CD14-positive monocyte (primary cell): ENCODE measurements at regions not wholly inside any gene's neighbourhood (a gene's known extent, or its start where the extent isn't known, plus 50 kb on each side); places are given as distances from the start of the nearest gene placed in this dataset.

ENCODE experiments used
- DNase-seq, 3 donors: peaks; one replicate each; pipeline ENCODE4 v3.0.0-alpha.2; 2011 to 2022
- H2AFZ ChIP-seq: 2 replicates; pipeline ENCODE4 v1.6.0; 2012; ENCODE audit warnings: mild to moderate bottlenecking, low read depth, low read length, inconsistent platforms; ENCODE audit not compliant: insufficient read depth, poor library complexity, severe bottlenecking
- H3K27ac ChIP-seq, 2 donors: 1 replicate in 1 of 2; 2 replicates in 1 of 2; pipeline ENCODE4 v1.5.1; 2012 to 2013; ENCODE audit warnings: low read length in 2 of 2, control low read depth in 1 of 2, inconsistent platforms in 1 of 2, low read depth in 1 of 2, mild to moderate bottlenecking in 1 of 2
- H3K27me3 ChIP-seq, 2 donors: one replicate each; pipeline versions ENCODE4 v1.6.0 to v1.6.1; 2011 to 2013; ENCODE audit warnings: low read length in 2 of 2; ENCODE audit not compliant: control insufficient read depth in 2 of 2, insufficient read depth in 2 of 2
- H3K36me3 ChIP-seq, 2 donors: replicated peaks in 1 of 2; 1 replicate in 1 of 2; 2 replicates in 1 of 2; pipeline versions ENCODE4 v1.5.1 to v1.6.1; 2012 to 2013; ENCODE audit warnings: low read length in 2 of 2, control low read depth in 1 of 2, inconsistent platforms in 1 of 2, mild to moderate bottlenecking in 1 of 2; ENCODE audit not compliant: insufficient read depth in 2 of 2, control insufficient read depth in 1 of 2
- H3K4me1 ChIP-seq, 2 donors: 1 replicate in 1 of 2; 2 replicates in 1 of 2; pipeline versions ENCODE4 v1.5.1 to v1.6.1; 2012 to 2013; ENCODE audit warnings: low read length in 2 of 2, control low read depth in 1 of 2, inconsistent platforms in 1 of 2, mild to moderate bottlenecking in 1 of 2, moderate library complexity in 1 of 2; ENCODE audit not compliant: insufficient read depth in 2 of 2, control insufficient read depth in 1 of 2
- H3K4me2 ChIP-seq: replicated peaks from 2 replicates; pipeline ENCODE3; 2012; ENCODE audit warnings: low read length, moderate library complexity, mild to moderate bottlenecking; ENCODE audit not compliant: poor library complexity, severe bottlenecking; ENCODE audit errors: extremely low read depth
- H3K4me3 ChIP-seq, 3 experiments: fragments of 200-600 bp in 1 of 3; sonication (generic) in 1 of 3; replicated peaks in 1 of 3; 1 replicate in 2 of 3; 2 replicates in 1 of 3; pipeline ENCODE4 v1.5.1; 2011 to 2013; ENCODE audit warnings: low read length in 3 of 3, mild to moderate bottlenecking in 3 of 3, control low read depth in 2 of 3, low read depth in 2 of 3, inconsistent platforms in 1 of 3, moderate library complexity in 1 of 3
- H3K79me2 ChIP-seq: 2 replicates; pipeline ENCODE4 v1.6.0; 2012; ENCODE audit warnings: mild to moderate bottlenecking, control low read depth, inconsistent platforms, low read length, moderate library complexity; ENCODE audit not compliant: insufficient read depth
- H3K9ac ChIP-seq: 2 replicates; pipeline ENCODE4 v1.6.0; 2017; ENCODE audit warnings: low read length, mild to moderate bottlenecking; ENCODE audit not compliant: insufficient read depth, poor library complexity, severe bottlenecking
- H3K9me3 ChIP-seq, 2 donors: replicated peaks in 1 of 2; 1 replicate in 1 of 2; 2 replicates in 1 of 2; pipeline versions ENCODE4 v1.5.1 to v1.6.1; 2012 to 2013; ENCODE audit warnings: low read length in 2 of 2, control low read depth in 1 of 2; ENCODE audit not compliant: control insufficient read depth in 1 of 2, insufficient read depth in 1 of 2
- H4K20me1 ChIP-seq: 2 replicates; pipeline ENCODE4 v1.6.0; 2012; ENCODE audit warnings: mild to moderate bottlenecking, low read length, control low read depth, moderate library complexity; ENCODE audit not compliant: insufficient read depth
- H3K27ac Mint-ChIP-seq, 7 donors: one replicate each; pipeline ENCODE4 v1.8.0; 2020; ENCODE audit warnings: mild to moderate bottlenecking in 7 of 7, mixed read lengths in 7 of 7, moderate library complexity in 6 of 7, inconsistent platforms in 2 of 7
- H3K27me3 Mint-ChIP-seq, 3 donors: one replicate each; pipeline ENCODE4 v1.8.0; 2021 to 2022; ENCODE audit warnings: low read depth in 3 of 3, mild to moderate bottlenecking in 3 of 3, mixed read lengths in 3 of 3, moderate library complexity in 3 of 3, inconsistent platforms in 1 of 3
- H3K36me3 Mint-ChIP-seq, 2 donors: one replicate each; pipeline ENCODE4 v1.8.0; 2020; ENCODE audit warnings: mixed read lengths in 2 of 2, inconsistent platforms in 1 of 2, mild to moderate bottlenecking in 1 of 2
- H3K4me1 Mint-ChIP-seq: one replicate; pipeline ENCODE4 v1.8.0; 2020; ENCODE audit warnings: mild to moderate bottlenecking, mixed read lengths
- H3K4me3 Mint-ChIP-seq, 2 donors: one replicate each; pipeline ENCODE4 v1.8.0; 2020; ENCODE audit warnings: mild to moderate bottlenecking in 2 of 2, mixed read lengths in 2 of 2, moderate library complexity in 1 of 2
- H3K9me3 Mint-ChIP-seq, 7 donors: one replicate each; pipeline ENCODE4 v1.8.0; 2020 to 2022; ENCODE audit warnings: mixed read lengths in 7 of 7, mild to moderate bottlenecking in 6 of 7, moderate library complexity in 6 of 7, inconsistent platforms in 2 of 7
- CTCF ChIP-seq: fragments of 200-600 bp; IDR thresholded peaks from one replicate; pipeline ENCODE4 v1.8.0; 2022; ENCODE audit warnings: antibody characterized with exemption, mild to moderate bottlenecking
- WGBS: methylation state at CpG from one replicate; pipeline ENCODE4 v1.1.5; 2013; ENCODE audit warnings: missing lambda C conversion rate; ENCODE audit not compliant: insufficient coverage; 5-methylcytosine and 5-hydroxymethylcytosine counted together
- intact Hi-C, 2 donors: fragments of 100-400 bp; cut with micrococcal nuclease; formaldehyde crosslinking; loops; one replicate each; pipeline versions ENCODE4 v1.15.0 to v1.15.1; 2023

DNA sequence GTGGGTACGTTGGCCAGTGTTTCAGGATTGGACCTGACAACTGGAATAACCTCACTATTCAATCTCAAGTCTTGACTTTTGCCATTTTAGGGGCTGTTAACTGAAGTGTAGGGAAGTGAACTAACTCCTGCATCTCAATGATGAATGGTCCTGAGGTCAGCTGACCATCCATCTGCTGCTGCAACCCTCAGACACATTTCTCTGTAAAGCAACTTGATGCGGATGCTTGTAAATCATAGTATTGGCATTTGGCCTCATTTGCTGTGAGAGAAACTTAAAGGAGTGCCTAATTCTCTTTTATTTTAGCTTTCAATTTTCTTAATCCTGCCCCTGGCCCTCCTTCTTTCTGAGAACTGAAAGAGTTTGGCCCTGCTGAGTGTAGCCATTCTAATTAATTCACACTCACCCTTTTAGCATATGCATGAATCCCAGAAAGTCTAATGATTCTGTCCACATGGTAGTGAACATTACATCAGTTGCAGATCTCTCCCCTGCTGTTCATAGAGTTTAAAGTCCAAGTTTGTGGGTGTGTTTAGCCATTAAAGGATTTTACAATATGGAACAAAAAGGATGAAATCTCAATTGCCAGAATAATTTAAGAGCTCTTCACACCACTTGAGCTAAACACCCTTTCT is 1531.4 kb upstream of the SLC10A2 start:
- no peak overlapping the region for H3K27ac Mint-ChIP-seq
- H3K27me3 Mint-ChIP-seq, result peaks cover 0 to 2% (median 0%) of the 10 kb centered on the region in 3 donors
- no peaks in the 10 kb centered on the region for H3K9me3 ChIP-seq
- no peak overlapping the region for H3K4me2 ChIP-seq
- no peaks in the 10 kb centered on the region for H3K4me1 ChIP-seq
- H3K27ac ChIP-seq, result no peak overlapping the region
- H3K36me3 ChIP-seq, result no peaks in the 10 kb centered on the region
- no peak for DNase-seq
- no peak overlapping the region for H3K4me3 ChIP-seq
- H3K9me3 Mint-ChIP-seq, result peaks cover 0 to 5% (median 2%) of the 10 kb centered on the region in 7 donors
- no CpG with 5 or more reads among the region's 2 CpGs for WGBS
- H4K20me1 ChIP-seq, result no peaks in the 10 kb centered on the region
- H3K9ac ChIP-seq, result no peak overlapping the region
- TF ChIP-seq CTCF, result no peak
- H3K4me3 Mint-ChIP-seq, result no peak overlapping the region
- intact Hi-C loops, result no loop called here
- no peak overlapping the region for H2AFZ ChIP-seq
- H3K4me1 Mint-ChIP-seq, result no peaks in the 10 kb centered on the region
- H3K79me2 ChIP-seq, result no peaks in the 10 kb centered on the region
- H3K36me3 Mint-ChIP-seq, result no peaks in the 10 kb centered on the region
- H3K27me3 ChIP-seq, result no peaks in the 10 kb centered on the region

- WGBS, result 89% methylated on average over 3 of the region's 3 CpGs
- H3K27me3 Mint-ChIP-seq, result peaks cover 0 to 2% (median 0%) of the 10 kb centered on the region in 3 donors
- no peak overlapping the region for H3K27ac ChIP-seq
- no peaks in the 10 kb centered on the region for H3K79me2 ChIP-seq
- no peak overlapping the region for H3K27ac Mint-ChIP-seq
- no peak overlapping the region for H3K4me3 Mint-ChIP-seq
- no peak overlapping the region for H2AFZ ChIP-seq
- peaks cover 0 to 5% (median 0%) of the 10 kb centered on the region in 7 donors for H3K9me3 Mint-ChIP-seq
- no peaks in the 10 kb centered on the region for H3K27me3 ChIP-seq
- no peaks in the 10 kb centered on the region for H3K4me1 ChIP-seq
- no peak overlapping the region for H3K4me2 ChIP-seq
- no peak overlapping the region for H3K4me3 ChIP-seq
- no peak for DNase-seq
- no peaks in the 10 kb centered on the region for H3K36me3 ChIP-seq
- H3K9me3 ChIP-seq, result no peaks in the 10 kb centered on the region
- intact Hi-C loops, result no loop called here
- no peak for TF ChIP-seq CTCF
- no peaks in the 10 kb centered on the region for H3K4me1 Mint-ChIP-seq
- H4K20me1 ChIP-seq, result no peaks in the 10 kb centered on the region
- H3K36me3 Mint-ChIP-seq, result no peaks in the 10 kb centered on the region
- H3K9ac ChIP-seq, result no peak overlapping the region
Measured at GRCh38 chr13:104595511-104595910, 1529.3 kb upstream of the SLC10A2 start.
